Caki2 (cell line): ENCODE measurements at regions not wholly inside any gene's neighbourhood (a gene's known extent, or its start where the extent isn't known, plus 50 kb on each side); places are given as distances from the start of the nearest gene placed in this dataset.

ENCODE experiments used
- DNase-seq: peaks from one replicate; pipeline ENCODE4 v3.0.0-alpha.2; 2015; ENCODE audit warnings: low read depth
- in situ Hi-C: cut with HindIII; loops from 2 replicates; pipeline ENCODE4 v1.10.0; 2016; ENCODE audit warnings: low sequenced_read_pairs, low pct_unique_long_range_greater_than_20kb, mixed read lengths

GRCh38 chr15:36502509-36502908 lies 76.9 kb upstream of the CDIN1 start:
- in situ Hi-C loops = no loop called here
- DNase-seq = no peak

DNA sequence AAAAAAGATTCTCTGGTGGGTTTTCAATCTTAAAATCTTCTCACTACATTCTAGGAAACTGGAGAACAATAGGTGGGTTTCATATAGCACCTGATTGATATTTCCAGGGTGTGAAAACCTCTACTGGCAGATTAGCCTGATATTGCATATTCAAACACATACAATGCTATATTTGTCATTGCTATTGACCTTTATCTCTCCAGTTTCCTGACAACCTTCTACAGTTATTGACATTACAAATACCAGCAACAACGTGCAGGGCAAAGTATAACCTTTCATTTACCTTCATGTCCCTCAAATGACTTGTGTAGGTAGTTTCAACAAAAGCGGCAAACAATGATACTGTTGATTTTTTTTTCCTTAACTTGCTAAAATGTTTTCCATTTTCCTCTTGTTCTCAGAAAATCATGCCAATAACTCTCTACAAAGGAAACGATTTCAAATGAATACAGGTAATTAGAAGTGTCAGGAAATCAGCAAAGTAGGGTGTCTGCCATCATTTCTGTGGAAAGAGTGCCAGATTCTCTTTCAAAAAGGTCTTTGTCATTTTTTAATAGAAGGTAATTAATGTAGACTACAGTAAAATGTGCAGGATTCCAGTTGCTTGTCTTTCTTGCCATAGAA lies 72.6 kb upstream of the CDIN1 start:
- no peak for DNase-seq
- in situ Hi-C loops = no loop called here

GRCh38 chr15:36507458-36507857 lies 72.0 kb upstream of the CDIN1 start:
- DNase-seq = no peak
- in situ Hi-C loops = no loop called here

DNA sequence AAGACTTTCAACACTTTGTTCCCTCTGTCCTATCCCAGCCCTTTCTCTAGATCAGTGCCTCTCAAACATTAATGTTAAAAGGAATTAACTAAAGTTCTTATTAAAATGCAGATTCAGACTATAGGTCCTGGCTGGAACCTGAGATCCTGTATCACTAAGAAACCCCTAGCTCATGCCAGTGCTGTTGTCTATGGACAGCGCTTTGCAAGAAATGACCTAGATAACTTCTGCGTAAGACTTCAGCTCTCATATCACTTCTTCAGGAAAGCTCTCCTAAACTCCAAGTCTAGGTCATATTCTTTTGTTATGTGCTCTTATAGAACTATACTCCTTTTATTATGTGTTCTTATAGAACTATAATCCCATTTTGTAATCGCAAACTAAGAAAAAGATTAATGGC lies 67.8 kb upstream of the CDIN1 start:
- DNase-seq = no peak
- in situ Hi-C loops = no loop called here

DNA sequence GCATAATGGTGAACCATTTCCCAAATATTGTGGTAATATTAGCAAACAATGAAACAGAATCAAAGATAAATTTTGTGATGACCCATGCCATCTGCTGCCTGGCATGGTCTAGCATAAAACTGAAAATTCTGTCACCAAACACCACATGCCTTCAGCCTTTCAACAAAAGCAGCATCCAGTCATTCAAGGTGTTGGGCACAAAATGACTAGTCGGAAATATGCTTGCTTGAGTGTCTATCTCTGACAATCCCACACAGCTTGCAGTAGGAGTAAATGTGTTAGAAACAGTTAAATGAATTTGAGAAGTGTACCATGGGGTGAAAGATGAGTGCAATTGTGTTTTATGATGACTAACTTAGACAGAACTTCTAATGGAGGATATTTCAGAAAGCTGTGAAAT lies 61.7 kb upstream of the CDIN1 start:
- no peak for DNase-seq
- in situ Hi-C loops = no loop called here

DNA sequence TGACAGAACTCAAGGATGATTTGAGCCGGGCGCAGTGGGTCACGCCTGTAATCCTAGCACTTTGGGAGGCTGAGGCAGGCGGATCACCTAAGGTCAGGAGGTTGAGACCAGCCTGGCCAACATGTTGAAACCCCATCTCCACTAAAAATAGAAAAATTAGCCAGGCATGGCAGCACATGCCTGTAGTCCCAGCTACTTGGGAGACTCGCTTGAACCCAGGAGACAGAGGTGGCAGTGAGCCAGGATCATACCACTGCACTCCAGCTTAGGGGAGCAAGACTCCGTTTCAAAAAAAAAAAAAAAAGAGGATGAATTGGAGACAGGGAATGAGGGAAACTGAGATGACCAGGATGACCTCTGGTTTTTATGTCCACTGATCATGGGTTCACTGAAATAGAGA lies 60.4 kb upstream of the CDIN1 start:
- no peak for DNase-seq
- in situ Hi-C loops = no loop called here

- no peak for DNase-seq
- in situ Hi-C loops = no loop called here
These were observed 54.0 kb upstream of the CDIN1 start for GRCh38 chr15:36525430-36525829.

GRCh38 chr15:36527235-36528162 lies 51.9 kb upstream of the CDIN1 start:
- in situ Hi-C loops = no loop called here
- DNase-seq = no peak

DNA sequence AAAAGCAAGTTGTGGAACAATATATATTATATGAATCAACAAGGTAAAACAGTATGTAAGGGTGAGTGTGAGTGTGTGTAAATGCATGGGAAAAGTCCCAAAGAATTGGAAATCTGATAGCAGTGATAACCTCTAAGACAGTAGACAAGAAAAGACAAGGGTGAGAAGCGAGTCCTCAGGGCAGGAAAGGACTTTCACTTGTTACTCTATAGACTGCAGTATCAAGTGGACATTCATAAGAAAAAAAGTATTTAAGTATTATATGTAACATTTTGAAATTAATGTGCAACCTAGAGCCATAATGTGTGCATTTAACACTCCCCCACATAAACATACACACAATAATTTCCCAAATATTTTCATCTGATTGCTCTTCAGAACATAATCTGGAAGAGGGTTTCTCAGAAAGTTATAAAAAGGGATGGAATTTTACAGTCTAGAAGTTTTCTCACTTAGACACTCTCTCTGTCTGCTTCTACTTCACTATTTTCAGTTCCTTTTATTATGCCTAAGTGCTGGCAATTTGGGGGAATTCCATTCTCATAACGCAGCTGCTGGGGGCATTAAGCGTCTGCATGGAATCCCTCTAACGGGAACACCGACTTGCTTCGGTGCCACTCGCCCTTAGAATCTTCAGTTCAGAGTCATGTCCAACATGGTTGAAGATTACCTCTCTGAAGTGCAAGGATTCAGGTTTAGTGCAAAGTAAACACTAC lies 50.0 kb upstream of the CDIN1 start:
- DNase-seq = no peak
- in situ Hi-C loops = no loop called here
